ENCODE measurements at regions not wholly inside any gene's neighbourhood (a gene's known extent, or its start where the extent isn't known, plus 50 kb on each side); places are given as distances from the start of the nearest gene placed in this dataset.

DNA sequence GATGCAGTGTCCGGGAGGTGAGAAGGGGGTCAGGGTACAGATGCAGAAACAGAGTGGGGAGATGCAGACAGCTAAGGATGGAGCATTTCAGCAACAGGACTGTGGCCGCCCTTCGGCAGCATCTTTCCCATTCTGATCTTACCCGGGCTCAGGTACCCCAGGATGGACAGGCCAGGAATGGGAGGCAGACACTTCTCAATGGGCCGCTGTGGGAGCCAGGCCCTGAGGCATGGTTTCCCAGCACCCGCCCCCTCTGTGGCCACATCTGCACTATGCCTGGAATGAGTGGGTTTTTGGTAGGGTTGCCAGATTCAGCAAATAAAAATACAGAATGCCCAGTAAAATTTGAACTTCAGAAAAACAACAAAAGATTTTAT lies 105.2 kb upstream of the CTBP2 start:
- no peaks in the 10 kb centered on the region for H3K36me3 ChIP-seq (replicated peaks in 1 of 2)
- H3K27ac ChIP-seq, result no peak overlapping the region
- intact Hi-C loops (cut with DNase I), result no loop called here
- no peaks in the 10 kb centered on the region for H3K9me3 ChIP-seq (replicated peaks in 1 of 3)
- DNase-seq, result no peak
- H3K4me1 ChIP-seq (replicated peaks in 1 of 2), result no peaks in the 10 kb centered on the region
- H3K4me3 ChIP-seq, result no peak overlapping the region
- H3K27me3 ChIP-seq, result no peaks in the 10 kb centered on the region
- 82 to 95% (median 87%) methylated on average over 5 to 6 of the region's 6 CpGs for WGBS, 4 donors
- no peak for TF ChIP-seq CTCF (IDR thresholded peaks at IDR 0.05)
- TF ChIP-seq POLR2A (IDR thresholded peaks at IDR 0.05), result no peak

GRCh38 chr10:125264757-125265578 lies 104.6 kb upstream of the CTBP2 start:
- DNase-seq, result no peak
- no peaks in the 10 kb centered on the region for H3K4me1 ChIP-seq (replicated peaks in 1 of 2)
- no peak overlapping the region for H3K4me3 ChIP-seq
- no peaks in the 10 kb centered on the region for H3K27me3 ChIP-seq
- H3K27ac ChIP-seq, result no peak overlapping the region
- intact Hi-C loops (cut with DNase I), result no loop called here
- H3K9me3 ChIP-seq (replicated peaks in 1 of 3), result no peaks in the 10 kb centered on the region
- TF ChIP-seq CTCF (IDR thresholded peaks at IDR 0.05) (no peak), POLR2A (IDR thresholded peaks at IDR 0.05) (no peak)
- no peaks in the 10 kb centered on the region for H3K36me3 ChIP-seq (replicated peaks in 1 of 2)
- 71 to 78% (median 75%) methylated on average over 13 of the region's 13 CpGs for WGBS, 4 donors

DNA sequence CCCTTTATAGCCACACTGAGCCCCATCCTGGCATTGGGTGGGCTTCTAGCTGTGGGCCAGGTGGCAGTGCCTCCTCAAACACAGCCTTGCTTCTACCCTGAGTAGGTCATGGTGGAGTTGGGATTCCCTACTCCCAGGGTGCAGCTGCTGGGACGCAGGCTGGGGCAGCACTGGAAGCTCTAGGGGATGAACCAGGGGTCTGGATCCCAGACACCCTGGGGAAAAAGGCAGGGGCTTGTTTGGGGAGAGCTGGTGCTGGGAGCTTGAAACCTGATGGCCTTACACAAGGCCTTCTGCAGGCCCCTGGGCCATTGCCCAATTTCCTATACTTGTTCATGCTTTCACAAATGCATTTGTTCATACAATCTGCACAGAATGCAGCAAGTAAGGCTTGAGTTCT lies 103.7 kb upstream of the CTBP2 start:
- WGBS, 4 donors, result 81 to 100% (median 93%) methylated on average over 1 of the region's 1 CpG
- intact Hi-C loops (cut with DNase I), result no loop called here
- TF ChIP-seq POLR2A (IDR thresholded peaks at IDR 0.05) (no peak), CTCF (IDR thresholded peaks at IDR 0.05) (no peak)
- H3K4me1 ChIP-seq (replicated peaks in 1 of 2), result no peaks in the 10 kb centered on the region
- no peak overlapping the region for H3K4me3 ChIP-seq
- H3K27ac ChIP-seq, result no peak overlapping the region
- H3K9me3 ChIP-seq (replicated peaks in 1 of 3), result no peaks in the 10 kb centered on the region
- no peak for DNase-seq
- H3K36me3 ChIP-seq (replicated peaks in 1 of 2), result no peaks in the 10 kb centered on the region
- no peaks in the 10 kb centered on the region for H3K27me3 ChIP-seq

GRCh38 chr10:125263551-125263950 lies 103.2 kb upstream of the CTBP2 start:
- no peaks in the 10 kb centered on the region for H3K9me3 ChIP-seq (replicated peaks in 1 of 3)
- intact Hi-C loops (cut with DNase I), result no loop called here
- H3K4me1 ChIP-seq (replicated peaks in 1 of 2), result no peaks in the 10 kb centered on the region
- no peak for TF ChIP-seq POLR2A (IDR thresholded peaks at IDR 0.05)
- TF ChIP-seq CTCF (IDR thresholded peaks at IDR 0.05), result no peak
- no peaks in the 10 kb centered on the region for H3K36me3 ChIP-seq (replicated peaks in 1 of 2)
- WGBS, 4 donors, result 73 to 80% (median 75%) methylated on average over 7 of the region's 7 CpGs
- no peak overlapping the region for H3K4me3 ChIP-seq
- DNase-seq, result no peak
- H3K27ac ChIP-seq, result no peak overlapping the region
- no peaks in the 10 kb centered on the region for H3K27me3 ChIP-seq

All from adrenal gland (tissue), 9 donors.